ENCODE measurements at regions not wholly inside any gene's neighbourhood (a gene's known extent, or its start where the extent isn't known, plus 50 kb on each side); places are given as distances from the start of the nearest gene placed in this dataset.

- H3K9me3 Mint-ChIP-seq = no peaks in the 10 kb centered on the region
- no peak overlapping the region for H3K27ac Mint-ChIP-seq (ENCODE audit: low read depth)
- H3K4me3 Mint-ChIP-seq = no peak overlapping the region
- H3K4me1 Mint-ChIP-seq = no peaks in the 10 kb centered on the region
- DNase-seq (ENCODE audit: low spot score in 2 of 2) (no peak), ATAC-seq (replicated peaks; ENCODE audit: extremely low read depth, poor library complexity, severe bottlenecking) (no peak)
- H3K36me3 Mint-ChIP-seq (ENCODE audit: insufficient read depth) = no peaks in the 10 kb centered on the region
- H3K27me3 Mint-ChIP-seq = peaks cover 38% of the 10 kb centered on the region
Measured at GRCh38 chr15:60110909-60111308, 106.8 kb downstream of the FOXB1 start.

- ATAC-seq (replicated peaks; ENCODE audit: extremely low read depth, poor library complexity, severe bottlenecking) (no peak), DNase-seq (ENCODE audit: low spot score in 2 of 2) (no peak)
- no peaks in the 10 kb centered on the region for H3K9me3 Mint-ChIP-seq
- H3K4me3 Mint-ChIP-seq = no peak overlapping the region
- H3K27me3 Mint-ChIP-seq = peaks cover 12% of the 10 kb centered on the region
- H3K36me3 Mint-ChIP-seq (ENCODE audit: insufficient read depth) = no peaks in the 10 kb centered on the region
- H3K27ac Mint-ChIP-seq (ENCODE audit: low read depth) = no peak overlapping the region
- no peaks in the 10 kb centered on the region for H3K4me1 Mint-ChIP-seq
Measured at GRCh38 chr15:60115579-60116380, 111.7 kb downstream of the FOXB1 start.

GRCh38 chr15:60116456-60117089 is 112.5 kb downstream of the FOXB1 start:
- Mint-ChIP-seq H3K4me3 (no peak overlapping the region), H3K27me3 (peaks cover 12% of the 10 kb centered on the region), H3K4me1 (no peaks in the 10 kb centered on the region), H3K9me3 (no peaks in the 10 kb centered on the region), H3K27ac (ENCODE audit: low read depth) (no peak overlapping the region), H3K36me3 (ENCODE audit: insufficient read depth) (no peaks in the 10 kb centered on the region)
- DNase-seq (ENCODE audit: low spot score in 2 of 2) (no peak), ATAC-seq (replicated peaks; ENCODE audit: extremely low read depth, poor library complexity, severe bottlenecking) (no peak)

- no peak overlapping the region for H3K27ac Mint-ChIP-seq (ENCODE audit: low read depth)
- no peak for DNase-seq (ENCODE audit: low spot score in 2 of 2)
- no peak for ATAC-seq (replicated peaks; ENCODE audit: extremely low read depth, poor library complexity, severe bottlenecking)
- H3K4me3 Mint-ChIP-seq = no peak overlapping the region
- H3K9me3 Mint-ChIP-seq = no peaks in the 10 kb centered on the region
- no peaks in the 10 kb centered on the region for H3K4me1 Mint-ChIP-seq
- H3K36me3 Mint-ChIP-seq (ENCODE audit: insufficient read depth) = no peaks in the 10 kb centered on the region
- peaks cover 12% of the 10 kb centered on the region for H3K27me3 Mint-ChIP-seq
Measured at GRCh38 chr15:60118146-60118545, 114.0 kb downstream of the FOXB1 start.

GRCh38 chr15:60118626-60119025 is 114.5 kb downstream of the FOXB1 start:
- H3K4me1 Mint-ChIP-seq = no peaks in the 10 kb centered on the region

GRCh38 chr15:60119101-60119500 is 115.0 kb downstream of the FOXB1 start:
- no peak for ATAC-seq (replicated peaks; ENCODE audit: extremely low read depth, poor library complexity, severe bottlenecking)
- Mint-ChIP-seq H3K36me3 (ENCODE audit: insufficient read depth) (no peaks in the 10 kb centered on the region), H3K4me1 (no peaks in the 10 kb centered on the region), H3K9me3 (no peaks in the 10 kb centered on the region), H3K27me3 (peaks cover 12% of the 10 kb centered on the region), H3K27ac (ENCODE audit: low read depth) (no peak overlapping the region), H3K4me3 (no peak overlapping the region)
- DNase-seq (ENCODE audit: low spot score in 2 of 2) = no peak

More at GRCh38 chr15:60118626-60119025, 114.5 kb downstream of the FOXB1 start:
- no peak overlapping the region for H3K27ac Mint-ChIP-seq (ENCODE audit: low read depth)
- ATAC-seq (replicated peaks; ENCODE audit: extremely low read depth, poor library complexity, severe bottlenecking) (no peak), DNase-seq (ENCODE audit: low spot score in 2 of 2) (no peak)
- H3K4me3 Mint-ChIP-seq = no peak overlapping the region
- no peaks in the 10 kb centered on the region for H3K9me3 Mint-ChIP-seq
- H3K36me3 Mint-ChIP-seq (ENCODE audit: insufficient read depth) = no peaks in the 10 kb centered on the region
- peaks cover 12% of the 10 kb centered on the region for H3K27me3 Mint-ChIP-seq

GRCh38 chr15:60120100-60120499 is 116.0 kb downstream of the FOXB1 start:
- Mint-ChIP-seq H3K27ac (ENCODE audit: low read depth) (no peak overlapping the region), H3K9me3 (no peaks in the 10 kb centered on the region), H3K4me1 (no peaks in the 10 kb centered on the region), H3K36me3 (ENCODE audit: insufficient read depth) (no peaks in the 10 kb centered on the region), H3K27me3 (peaks cover 12% of the 10 kb centered on the region), H3K4me3 (no peak overlapping the region)
- DNase-seq (ENCODE audit: low spot score in 2 of 2) = no peak
- ATAC-seq (replicated peaks; ENCODE audit: extremely low read depth, poor library complexity, severe bottlenecking) = no peak

GRCh38 chr15:60121845-60122244 is 117.7 kb downstream of the FOXB1 start:
- Mint-ChIP-seq H3K27me3 (no peaks in the 10 kb centered on the region), H3K4me3 (no peak overlapping the region), H3K27ac (ENCODE audit: low read depth) (no peak overlapping the region), H3K4me1 (peaks cover 4% of the 10 kb centered on the region), H3K36me3 (ENCODE audit: insufficient read depth) (peaks cover 2% of the 10 kb centered on the region), H3K9me3 (no peaks in the 10 kb centered on the region)
- DNase-seq (ENCODE audit: low spot score in 2 of 2) (no peak), ATAC-seq (replicated peaks; ENCODE audit: extremely low read depth, poor library complexity, severe bottlenecking) (no peak)

GRCh38 chr15:60122691-60123090 is 118.6 kb downstream of the FOXB1 start:
- H3K4me1 Mint-ChIP-seq = peaks cover 13% of the 10 kb centered on the region
- H3K27ac Mint-ChIP-seq (ENCODE audit: low read depth) = no peak overlapping the region
- H3K4me3 Mint-ChIP-seq = no peak overlapping the region
- DNase-seq (ENCODE audit: low spot score in 2 of 2) (no peak), ATAC-seq (replicated peaks; ENCODE audit: extremely low read depth, poor library complexity, severe bottlenecking) (no peak)
- no peaks in the 10 kb centered on the region for H3K27me3 Mint-ChIP-seq
- no peaks in the 10 kb centered on the region for H3K9me3 Mint-ChIP-seq
- H3K36me3 Mint-ChIP-seq (ENCODE audit: insufficient read depth) = peaks cover 7% of the 10 kb centered on the region

GRCh38 chr15:60124460-60125070 is 120.5 kb downstream of the FOXB1 start:
- ATAC-seq (replicated peaks; ENCODE audit: extremely low read depth, poor library complexity, severe bottlenecking) = no peak
- H3K36me3 Mint-ChIP-seq (ENCODE audit: insufficient read depth) = peaks cover 8% of the 10 kb centered on the region
- no peak overlapping the region for H3K27ac Mint-ChIP-seq (ENCODE audit: low read depth)
- H3K9me3 Mint-ChIP-seq = no peaks in the 10 kb centered on the region
- H3K27me3 Mint-ChIP-seq = no peaks in the 10 kb centered on the region
- no peak overlapping the region for H3K4me3 Mint-ChIP-seq
- peaks cover 23% of the 10 kb centered on the region for H3K4me1 Mint-ChIP-seq
- DNase-seq (ENCODE audit: low spot score in 2 of 2) = no peak

- DNase-seq (ENCODE audit: low spot score in 2 of 2) (no peak), ATAC-seq (replicated peaks; ENCODE audit: extremely low read depth, poor library complexity, severe bottlenecking) (no peak)
- Mint-ChIP-seq H3K9me3 (no peaks in the 10 kb centered on the region), H3K4me3 (no peak overlapping the region), H3K36me3 (ENCODE audit: insufficient read depth) (peaks cover 8% of the 10 kb centered on the region), H3K27ac (ENCODE audit: low read depth) (peak overlapping the region; percentile 83), H3K27me3 (no peaks in the 10 kb centered on the region), H3K4me1 (peaks cover 23% of the 10 kb centered on the region)
Measured at GRCh38 chr15:60125334-60125733, 121.2 kb downstream of the FOXB1 start.

- DNase-seq (ENCODE audit: low spot score in 2 of 2) = no peak
- Mint-ChIP-seq H3K4me1 (peaks cover 23% of the 10 kb centered on the region), H3K4me3 (peak overlapping the region; percentile 84)
Measured at GRCh38 chr15:60126200-60126599, 122.1 kb downstream of the FOXB1 start.

GRCh38 chr15:60126661-60127060 is 122.5 kb downstream of the FOXB1 start:
- DNase-seq (ENCODE audit: low spot score in 2 of 2) (no peak), ATAC-seq (replicated peaks; ENCODE audit: extremely low read depth, poor library complexity, severe bottlenecking) (no peak)
- peak overlapping the region; percentile 84 for H3K4me3 Mint-ChIP-seq
- no peaks in the 10 kb centered on the region for H3K9me3 Mint-ChIP-seq
- peak overlapping the region; percentile 96 for H3K27ac Mint-ChIP-seq (ENCODE audit: low read depth)
- H3K4me1 Mint-ChIP-seq = peaks cover 23% of the 10 kb centered on the region
- H3K36me3 Mint-ChIP-seq (ENCODE audit: insufficient read depth) = peaks cover 8% of the 10 kb centered on the region
- no peaks in the 10 kb centered on the region for H3K27me3 Mint-ChIP-seq

More at GRCh38 chr15:60126200-60126599, 122.1 kb downstream of the FOXB1 start:
- peak overlapping the region; percentile 96 for H3K27ac Mint-ChIP-seq (ENCODE audit: low read depth)
- H3K9me3 Mint-ChIP-seq = no peaks in the 10 kb centered on the region
- ATAC-seq (replicated peaks; ENCODE audit: extremely low read depth, poor library complexity, severe bottlenecking) = no peak
- H3K27me3 Mint-ChIP-seq = no peaks in the 10 kb centered on the region
- H3K36me3 Mint-ChIP-seq (ENCODE audit: insufficient read depth) = peaks cover 8% of the 10 kb centered on the region
